Trophoblast cell (in vitro differentiated cells and primary cell): ENCODE measurements at regions not wholly inside any gene's neighbourhood (a gene's known extent, or its start where the extent isn't known, plus 50 kb on each side); places are given as distances from the start of the nearest gene placed in this dataset.

ENCODE experiments used
- DNase-seq, 2 donors: peaks; one replicate each; pipeline ENCODE4 v3.0.0-alpha.2; 2016
- H2AFZ ChIP-seq: 2 replicates; pipeline ENCODE4 v1.6.1; 2013; ENCODE audit warnings: low read length, moderate library complexity, mild to moderate bottlenecking; ENCODE audit not compliant: insufficient read depth, poor library complexity
- H2AK5ac ChIP-seq: 2 replicates; pipeline ENCODE4 v1.6.1; 2013; ENCODE audit warnings: mild to moderate bottlenecking, low read length
- H2BK120ac ChIP-seq: 2 replicates; pipeline ENCODE4 v1.6.1; 2013; ENCODE audit warnings: low read length, mild to moderate bottlenecking, moderate library complexity; ENCODE audit not compliant: insufficient read depth, poor library complexity
- H2BK12ac ChIP-seq: 2 replicates; pipeline ENCODE4 v1.6.1; 2013; ENCODE audit warnings: mild to moderate bottlenecking, low read length, moderate library complexity
- H2BK5ac ChIP-seq: 2 replicates; pipeline ENCODE4 v1.6.1; 2013; ENCODE audit warnings: low read length, low read depth, moderate library complexity, mild to moderate bottlenecking; ENCODE audit not compliant: poor library complexity
- H3K14ac ChIP-seq: 2 replicates; pipeline ENCODE4 v1.6.1; 2013; ENCODE audit warnings: mild to moderate bottlenecking, low read length
- H3K18ac ChIP-seq: 2 replicates; pipeline ENCODE4 v1.6.1; 2013; ENCODE audit warnings: mild to moderate bottlenecking, low read length
- H3K23ac ChIP-seq: 2 replicates; pipeline ENCODE4 v1.6.1; 2013; ENCODE audit warnings: low read length
- H3K27ac ChIP-seq: 2 replicates; pipeline ENCODE4 v1.5.1; 2013; ENCODE audit warnings: low read depth, mild to moderate bottlenecking, inconsistent platforms, low read length, moderate library complexity
- H3K27me3 ChIP-seq: 2 replicates; pipeline ENCODE4 v1.6.1; 2013; ENCODE audit warnings: inconsistent platforms, mild to moderate bottlenecking, low read length, moderate library complexity; ENCODE audit not compliant: insufficient read depth
- H3K36me3 ChIP-seq, 2 experiments: 1 replicate in 1 of 2; 2 replicates in 1 of 2; pipeline ENCODE4 v1.6.1; 2013; ENCODE audit warnings: low read length in 2 of 2, mild to moderate bottlenecking in 2 of 2, moderate library complexity in 1 of 2; ENCODE audit not compliant: insufficient read depth in 2 of 2, control insufficient read depth in 1 of 2
- H3K4ac ChIP-seq: 2 replicates; pipeline ENCODE4 v1.6.1; 2013; ENCODE audit warnings: low read depth, mild to moderate bottlenecking, low read length, moderate library complexity
- H3K4me1 ChIP-seq, 2 experiments: 1 replicate in 1 of 2; 2 replicates in 1 of 2; pipeline ENCODE4 v1.6.1; 2013; ENCODE audit warnings: low read length in 2 of 2, mild to moderate bottlenecking in 2 of 2, moderate library complexity in 1 of 2; ENCODE audit not compliant: insufficient read depth in 2 of 2, control insufficient read depth in 1 of 2
- H3K4me2 ChIP-seq: 2 replicates; pipeline ENCODE4 v1.6.1; 2013; ENCODE audit warnings: inconsistent platforms, mild to moderate bottlenecking, low read length, moderate library complexity
- H3K4me3 ChIP-seq: 2 replicates; pipeline ENCODE4 v1.5.1; 2013; ENCODE audit warnings: mild to moderate bottlenecking, low read depth, low read length, inconsistent platforms
- H3K79me1 ChIP-seq: one replicate; pipeline ENCODE4 v1.6.1; 2013; ENCODE audit warnings: low read length
- H3K79me2 ChIP-seq: 2 replicates; pipeline ENCODE4 v1.6.1; 2013; ENCODE audit warnings: low read length, mild to moderate bottlenecking; ENCODE audit not compliant: control insufficient read depth, insufficient read depth, poor library complexity
- H3K9ac ChIP-seq: 2 replicates; pipeline ENCODE4 v1.6.1; 2013; ENCODE audit warnings: mild to moderate bottlenecking, low read length
- H3K9me3 ChIP-seq: 2 replicates; pipeline ENCODE4 v1.6.1; 2013; ENCODE audit warnings: low read depth, mild to moderate bottlenecking, control low read depth, inconsistent platforms, low read length; ENCODE audit not compliant: insufficient read depth
- H4K12ac ChIP-seq: 2 replicates; pipeline ENCODE4 v1.6.1; 2013; ENCODE audit warnings: low read depth, mild to moderate bottlenecking, low read length, moderate library complexity
- H4K8ac ChIP-seq: 2 replicates; pipeline ENCODE4 v1.6.1; 2013; ENCODE audit warnings: low read depth, mild to moderate bottlenecking, low read length, moderate library complexity
- H4K91ac ChIP-seq: one replicate; pipeline ENCODE4 v1.6.1; 2013; ENCODE audit warnings: low read depth, mild to moderate bottlenecking, low read length, moderate library complexity
- WGBS: extraction: QIAGEN DNeasy Blood & Tissue Kit; methylation state at CpG from one replicate; pipeline ENCODE4 v1.1.7; 2013; ENCODE audit warnings: missing lambda C conversion rate; ENCODE audit not compliant: insufficient read length, insufficient coverage; ENCODE audit errors: extremely low coverage; 5-methylcytosine and 5-hydroxymethylcytosine counted together

GRCh38 chr3:71912839-71913495 lies 128.0 kb upstream of the PROK2 start:
- DNase-seq, result no peak
- no peaks in the 10 kb centered on the region for H3K79me1 ChIP-seq
- H4K8ac ChIP-seq, result no peak overlapping the region
- H2AK5ac ChIP-seq, result no peak overlapping the region
- no peak overlapping the region for H2BK5ac ChIP-seq
- H3K4me3 ChIP-seq, result no peak overlapping the region
- no CpG with 5 or more reads among the region's 7 CpGs for WGBS
- H3K27me3 ChIP-seq, result no peaks in the 10 kb centered on the region
- H3K79me2 ChIP-seq, result no peaks in the 10 kb centered on the region
- H2BK120ac ChIP-seq, result no peak overlapping the region
- no peak overlapping the region for H3K4me2 ChIP-seq
- H3K4ac ChIP-seq, result no peak overlapping the region
- H4K91ac ChIP-seq, result no peak overlapping the region
- no peaks in the 10 kb centered on the region for H3K9me3 ChIP-seq
- no peak overlapping the region for H3K9ac ChIP-seq
- H3K14ac ChIP-seq, result no peak overlapping the region
- H3K23ac ChIP-seq, result no peak overlapping the region
- H3K18ac ChIP-seq, result no peak overlapping the region
- H4K12ac ChIP-seq, result no peak overlapping the region
- H2AFZ ChIP-seq, result no peak overlapping the region
- no peak overlapping the region for H2BK12ac ChIP-seq
- H3K27ac ChIP-seq, result no peak overlapping the region
- no peaks in the 10 kb centered on the region for H3K36me3 ChIP-seq
- H3K4me1 ChIP-seq, result peaks cover 2 to 10% of the 10 kb centered on the region in 2 experiments

DNA sequence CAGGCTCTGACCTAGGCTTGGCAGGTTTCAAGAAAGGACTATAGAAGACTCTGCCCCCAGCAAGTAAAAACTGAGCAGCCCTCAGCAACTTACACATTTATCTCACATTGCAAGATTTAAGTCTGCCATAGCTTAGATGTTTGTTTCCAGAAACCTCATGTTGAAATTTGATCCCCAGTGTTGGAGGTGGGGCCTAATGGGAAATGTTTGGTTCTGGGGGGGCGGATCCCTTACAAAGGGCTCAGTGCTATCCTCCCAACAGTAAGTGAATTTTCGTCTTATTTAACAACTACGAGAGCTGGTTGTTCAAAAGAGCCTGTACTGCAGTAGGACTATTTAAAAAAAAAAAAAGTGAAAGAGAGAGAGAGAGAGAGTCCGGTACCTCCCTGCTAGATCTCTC lies 125.2 kb upstream of the PROK2 start:
- Histone ChIP-seq H3K27ac (no peak overlapping the region), H3K14ac (no peak overlapping the region), H3K4me3 (no peak overlapping the region), H3K79me2 (no peaks in the 10 kb centered on the region), H2BK120ac (no peak overlapping the region), H4K8ac (no peak overlapping the region), H3K4me2 (no peak overlapping the region), H3K4me1 (peaks cover 2 to 10% of the 10 kb centered on the region in 2 experiments), H3K79me1 (no peaks in the 10 kb centered on the region), H3K4ac (no peak overlapping the region), H2BK5ac (no peak overlapping the region), H2AK5ac (no peak overlapping the region), H2BK12ac (no peak overlapping the region), H3K18ac (no peak overlapping the region), H3K9ac (no peak overlapping the region), H4K12ac (no peak overlapping the region), H2AFZ (no peak overlapping the region), H3K23ac (no peak overlapping the region), H3K9me3 (peaks cover 1% of the 10 kb centered on the region), H3K36me3 (no peaks in the 10 kb centered on the region), H4K91ac (no peak overlapping the region), H3K27me3 (no peaks in the 10 kb centered on the region)
- WGBS, result no CpG with 5 or more reads among the region's 4 CpGs
- DNase-seq, result no peak

GRCh38 chr3:71907996-71908395 lies 123.0 kb upstream of the PROK2 start:
- no peak overlapping the region for H3K23ac ChIP-seq
- H2BK5ac ChIP-seq, result no peak overlapping the region
- H2BK12ac ChIP-seq, result no peak overlapping the region
- H3K4me1 ChIP-seq, result peaks cover 2 to 6% of the 10 kb centered on the region in 2 experiments
- no peak overlapping the region for H4K12ac ChIP-seq
- H3K4ac ChIP-seq, result no peak overlapping the region
- no peak overlapping the region for H3K14ac ChIP-seq
- no peak overlapping the region for H3K9ac ChIP-seq
- H3K79me1 ChIP-seq, result no peaks in the 10 kb centered on the region
- no CpG with 5 or more reads among the region's 14 CpGs for WGBS
- H2BK120ac ChIP-seq, result no peak overlapping the region
- H3K4me3 ChIP-seq, result no peak overlapping the region
- no peaks in the 10 kb centered on the region for H3K36me3 ChIP-seq
- H3K4me2 ChIP-seq, result no peak overlapping the region
- no peak overlapping the region for H3K27ac ChIP-seq
- H2AK5ac ChIP-seq, result no peak overlapping the region
- no peak overlapping the region for H2AFZ ChIP-seq
- H3K9me3 ChIP-seq, result peaks cover 1% of the 10 kb centered on the region
- no peak for DNase-seq
- no peak overlapping the region for H4K91ac ChIP-seq
- no peaks in the 10 kb centered on the region for H3K27me3 ChIP-seq
- no peak overlapping the region for H3K18ac ChIP-seq
- H3K79me2 ChIP-seq, result no peaks in the 10 kb centered on the region
- H4K8ac ChIP-seq, result no peak overlapping the region

- WGBS, result no CpG with 5 or more reads among the region's 3 CpGs
- no peak overlapping the region for H2AK5ac ChIP-seq
These were observed 122.0 kb upstream of the PROK2 start for GRCh38 chr3:71906976-71907375.

More at GRCh38 chr3:71906976-71907375, 122.0 kb upstream of the PROK2 start:
- H3K36me3 ChIP-seq, result no peaks in the 10 kb centered on the region
- no peak overlapping the region for H3K4me2 ChIP-seq
- H3K18ac ChIP-seq, result no peak overlapping the region
- no peak overlapping the region for H4K91ac ChIP-seq
- H3K23ac ChIP-seq, result no peak overlapping the region
- no peak overlapping the region for H2AFZ ChIP-seq
- no peaks in the 10 kb centered on the region for H3K79me2 ChIP-seq
- H3K4me1 ChIP-seq, result peaks cover 0 to 2% of the 10 kb centered on the region in 2 experiments
- no peak overlapping the region for H3K4me3 ChIP-seq
- H2BK5ac ChIP-seq, result no peak overlapping the region
- H3K79me1 ChIP-seq, result no peaks in the 10 kb centered on the region
- no peak overlapping the region for H3K27ac ChIP-seq
- H4K12ac ChIP-seq, result no peak overlapping the region
- no peak overlapping the region for H3K14ac ChIP-seq
- no peak overlapping the region for H3K9ac ChIP-seq
- H3K4ac ChIP-seq, result no peak overlapping the region
- no peak for DNase-seq
- peaks cover 1% of the 10 kb centered on the region for H3K9me3 ChIP-seq
- H3K27me3 ChIP-seq, result no peaks in the 10 kb centered on the region
- no peak overlapping the region for H4K8ac ChIP-seq
- H2BK120ac ChIP-seq, result no peak overlapping the region
- no peak overlapping the region for H2BK12ac ChIP-seq
